A549 (cell line): ENCODE measurements at regions not wholly inside any gene's neighbourhood (a gene's known extent, or its start where the extent isn't known, plus 50 kb on each side); places are given as distances from the start of the nearest gene placed in this dataset.
"Not testable (repeated sequence)": the region's sequence is repeated elsewhere in the genome, so short reads cannot be mapped to it uniquely, and the experiment has no call there.

Experiments used
- ATAC-seq, 2 experiments: fragments of 200-7000 bp in 1 of 2; fragments of >200 bp in 1 of 2; cut with Nextera tagmentation in 1 of 2; cut with Tn5 transposase in 1 of 2; 3 replicates each; pipeline versions ENCODE4 v1.8.0 to v1.9.1; 2018 to 2020; ENCODE audit warnings: mild to moderate bottlenecking in 1 of 2, moderate library complexity in 1 of 2
- CTCF ChIA-PET: fragments of 300-600 bp; sonication (Branson Sonifier 250); formaldehyde crosslinking; extraction: SDS; loops from one replicate; lab custom pipeline; 2021; ENCODE audit warnings: antibody characterized with exemption, inconsistent platforms; lab: Yijun Ruan, JAX
- POLR2A ChIA-PET: fragments of 350-600 bp; formaldehyde crosslinking; extraction: SDS; loops from one replicate; lab custom pipeline; 2021; ENCODE audit warnings: antibody characterized with exemption, inconsistent platforms; lab: Yijun Ruan, JAX
- DNase-seq, 2 experiments: peaks; one replicate each; pipeline versions ENCODE4 v3.0.0 to v3.0.0-alpha.2; 2011 to 2016; ENCODE audit warnings: low read depth in 1 of 2, low spot score in 1 of 2
- FAIRE-seq: peaks from 2 replicates; lab custom pipeline; 2011; peaks lifted over from hg19 to GRCh38; lab: Jason Lieb, UNC
- H3K27ac ChIP-seq, 2 experiments: fragments of >200 bp; sonication (Bioruptor Twin); formaldehyde crosslinking; 3 replicates each; pipeline ENCODE4 v1.5.1; 2016 to 2017
- H3K4me1 ChIP-seq: fragments of >200 bp; sonication (Bioruptor Twin); formaldehyde crosslinking; 3 replicates; pipeline ENCODE4 v1.6.1; 2016
- H3K4me2 ChIP-seq: fragments of >200 bp; sonication (Bioruptor Twin); formaldehyde crosslinking; 3 replicates; pipeline ENCODE4 v1.6.1; 2016
- H3K4me3 ChIP-seq: fragments of >200 bp; sonication (Bioruptor Twin); formaldehyde crosslinking; 3 replicates; pipeline ENCODE4 v1.5.1; 2016
- H3K9me3 ChIP-seq: fragments of >200 bp; sonication (Bioruptor Twin); formaldehyde crosslinking; 3 replicates; pipeline ENCODE4 v1.6.1; 2016
- CEBPB ChIP-seq, 2 experiments: fragments of >200 bp in 1 of 2; sonication (Bioruptor Twin) in 1 of 2; formaldehyde crosslinking in 1 of 2; IDR thresholded peaks; 2 replicates each; pipeline ENCODE4 v1.6.1; 2012 to 2016
- FOSB ChIP-seq: fragments of 250-450 bp; sonication (Bioruptor Pico); IDR thresholded peaks from 2 replicates; pipeline ENCODE4 v1.5.0; 2020; ENCODE audit warnings: mild to moderate bottlenecking, moderate library complexity
- HDAC2 ChIP-seq: fragments of 200-600 bp; sonication (generic); IDR thresholded peaks from 2 replicates; pipeline ENCODE4 v1.6.1; 2016
- HMGXB4 ChIP-seq: fragments of 250-450 bp; sonication (Bioruptor Pico); IDR thresholded peaks from 2 replicates; pipeline ENCODE4 v1.5.0; 2021; ENCODE audit warnings: mild to moderate bottlenecking, moderate library complexity, borderline replicate concordance
- HOXA7 ChIP-seq: fragments of 250-450 bp; sonication (Bioruptor Pico); IDR thresholded peaks from 2 replicates; pipeline ENCODE4 v1.5.0; 2020; ENCODE audit warnings: mild to moderate bottlenecking, moderate library complexity
- JUNB ChIP-seq: fragments of >200 bp; sonication (Bioruptor Twin); formaldehyde crosslinking; IDR thresholded peaks from 2 replicates; pipeline ENCODE4 v1.6.1; 2016
- KDM5A ChIP-seq: fragments of 200-600 bp; sonication (generic); IDR thresholded peaks from 2 replicates; pipeline ENCODE4 v1.6.1; 2016; ENCODE audit warnings: antibody characterized with exemption, mild to moderate bottlenecking
- MAFK ChIP-seq: fragments of 450-650 bp; IDR thresholded peaks from 2 replicates; pipeline ENCODE4 v1.6.1; 2014; ENCODE audit not compliant: partially characterized antibody
- RARB ChIP-seq: fragments of 250-450 bp; sonication (Bioruptor Pico); IDR thresholded peaks from 2 replicates; pipeline ENCODE4 v1.8.0; 2021; ENCODE audit warnings: mild to moderate bottlenecking, moderate library complexity
- RCOR1 ChIP-seq: fragments of 150-350 bp; IDR thresholded peaks from 2 replicates; pipeline ENCODE4 v1.6.1; 2014; ENCODE audit warnings: antibody characterized with exemption, low read length, low read depth
- SMC3 ChIP-seq: fragments of >200 bp; sonication (Bioruptor Twin); formaldehyde crosslinking; IDR thresholded peaks from 3 replicates; pipeline ENCODE4 v1.6.1; 2018; ENCODE audit warnings: inconsistent platforms
- TP53 ChIP-seq: fragments of 250-450 bp; sonication (Bioruptor Pico); IDR thresholded peaks from 2 replicates; pipeline ENCODE4 v1.5.0; 2021; ENCODE audit warnings: mild to moderate bottlenecking, moderate library complexity
- ZC3H11A ChIP-seq: fragments of 450-650 bp; IDR thresholded peaks from 2 replicates; pipeline ENCODE4 v1.6.1; 2014; ENCODE audit warnings: antibody characterized with exemption, mild to moderate bottlenecking
- ZNF302 ChIP-seq: fragments of 250-450 bp; sonication (Bioruptor Pico); IDR thresholded peaks from 2 replicates; pipeline ENCODE4 v1.9.0; 2021; ENCODE audit warnings: inconsistent platforms, mild to moderate bottlenecking, moderate library complexity
- WGBS: methylation state at CpG from one replicate; pipeline ENCODE4 v1.1.6; 2017; ENCODE audit errors: missing lambda C conversion rate; 5-methylcytosine and 5-hydroxymethylcytosine counted together
- TF ChIP-seq, protein P1 (sequence below): IDR thresholded peaks from 2 replicates; pipeline ENCODE4 v1.6.1; 2012

DNA sequence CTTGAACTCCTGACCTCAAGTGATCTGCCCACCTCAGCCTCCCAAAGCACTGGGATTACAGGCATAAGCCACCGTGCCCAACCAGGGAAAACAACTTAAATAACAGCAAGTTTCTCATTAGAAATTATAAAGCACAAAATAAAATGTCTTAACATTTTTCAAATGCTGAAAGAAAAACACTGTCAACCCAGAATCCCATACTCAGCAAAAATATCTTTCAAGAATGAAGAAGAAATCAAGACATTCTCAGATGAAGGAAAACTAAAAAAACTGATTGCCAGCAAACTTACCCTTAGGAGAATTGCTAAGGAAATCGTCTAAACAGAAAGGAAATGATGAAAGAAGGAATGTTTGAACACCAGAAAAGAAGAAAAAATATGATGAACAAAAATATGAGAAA, 191.1 kb upstream of the NR5A2 start:
- H3K4me3 ChIP-seq = no peak overlapping the region
- H3K9me3 ChIP-seq = no peaks in the 10 kb centered on the region
- DNase-seq = no peak
- TF ChIP-seq HMGXB4 (CRISPR knock-in tag) (no peak), MAFK (peak; percentile 75)
- no peaks in the 10 kb centered on the region for H3K4me1 ChIP-seq
- POLR2A ChIA-PET = no interaction called here
- CTCF ChIA-PET = no interaction called here
- ATAC-seq = no peak
- H3K27ac ChIP-seq = no peak overlapping the region
- H3K4me2 ChIP-seq = no peak overlapping the region
- WGBS = 53% methylated on average over 2 of the region's 2 CpGs
- FAIRE-seq = no peak

DNA sequence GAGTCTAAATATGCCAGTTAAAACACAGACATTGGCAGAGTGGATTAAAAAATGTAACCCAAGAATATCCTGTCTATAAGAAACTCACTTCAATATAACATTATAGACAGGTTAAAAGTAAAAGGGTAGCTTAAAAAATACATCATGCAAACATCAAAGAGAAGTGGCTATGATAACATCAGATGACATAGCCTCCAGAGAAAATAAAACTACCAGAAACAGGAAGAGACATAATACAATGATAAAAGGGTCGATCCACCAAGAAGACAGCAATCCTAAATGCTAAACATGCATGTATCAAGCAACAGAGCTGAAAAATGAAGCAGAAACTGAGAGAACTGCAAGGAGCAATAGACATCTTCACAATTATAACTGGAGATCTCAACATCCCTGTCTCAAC, 190.2 kb upstream of the NR5A2 start:
- H3K4me1 ChIP-seq = no peaks in the 10 kb centered on the region
- ChIA-PET CTCF (no interaction called here), POLR2A (no interaction called here)
- WGBS = 38% methylated on average over 1 of the region's 1 CpG
- DNase-seq (no peak), ATAC-seq (no peak)
- no peaks in the 10 kb centered on the region for H3K9me3 ChIP-seq
- H3K4me3 ChIP-seq = no peak overlapping the region
- no peak overlapping the region for H3K27ac ChIP-seq
- TF ChIP-seq RCOR1 = no peak
- no peak for TF ChIP-seq HDAC2
- TF ChIP-seq, all 56 proteins: peak for 0
- FAIRE-seq = peak; percentile 23
- no peak overlapping the region for H3K4me2 ChIP-seq

DNA sequence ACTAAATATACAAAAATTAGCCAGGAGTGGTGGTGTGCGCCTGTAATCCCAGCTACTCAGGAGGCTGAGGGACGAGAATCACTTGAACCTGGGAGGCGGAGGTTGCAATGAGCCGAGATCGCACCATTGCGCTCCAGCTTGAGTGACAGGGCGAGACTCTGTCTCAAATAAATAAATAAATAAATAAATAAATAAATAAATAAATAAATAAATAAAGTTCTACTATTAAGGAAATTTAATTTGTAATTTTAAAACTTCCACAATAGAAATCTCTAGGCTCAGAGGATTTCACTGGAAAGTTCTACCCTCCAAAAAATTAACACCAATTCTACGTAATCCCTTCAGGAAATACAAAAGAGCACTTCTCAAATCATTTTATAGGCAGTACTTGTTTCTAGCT, 187.9 kb upstream of the NR5A2 start:
- H3K27ac ChIP-seq, ATAC-seq, POLR2A ChIA-PET, DNase-seq, H3K4me3 ChIP-seq, H3K4me2 ChIP-seq, FAIRE-seq, H3K9me3 ChIP-seq: not testable (repeated sequence)
- peak; percentile 90 for TF ChIP-seq ZC3H11A
- WGBS = 97% methylated on average over 8 of the region's 8 CpGs
- CTCF ChIA-PET = interaction anchor here (0.7 kb wide), 1 partner anchor 140 kb away, joined by 4 read pairs; no protein-coding TSS in a partner anchor
- peaks cover 12% of the 10 kb centered on the region; the same call in 2 of the 3 replicates for H3K4me1 ChIP-seq

GRCh38 chr1:199843096-199843495, 184.4 kb upstream of the NR5A2 start:
- H3K9me3 ChIP-seq, FAIRE-seq, DNase-seq, H3K4me3 ChIP-seq, H3K4me2 ChIP-seq, POLR2A ChIA-PET, ATAC-seq: not testable (repeated sequence)
- CTCF ChIA-PET = interaction anchor here (1.1 kb wide), 1 partner anchor 13 kb away, joined by 3 read pairs; no protein-coding TSS in a partner anchor
- Histone ChIP-seq H3K27ac (peak overlapping the region in 1 of 2 experiments; percentile 43; a peak in 3 of 6 replicates), H3K4me1 (peaks cover 16% of the 10 kb centered on the region; the same call in 2 of the 3 replicates)
- WGBS = 97% methylated on average over 2 of the region's 2 CpGs

GRCh38 chr1:199843861-199844260, 183.6 kb upstream of the NR5A2 start:
- peak overlapping the region in 1 of 2 experiments; percentile 43; a peak in 2 of 6 replicates for H3K27ac ChIP-seq
- H3K9me3 ChIP-seq = no peaks in the 10 kb centered on the region
- H3K4me2 ChIP-seq = peak overlapping the region; percentile 39
- TF ChIP-seq KDM5A = no peak
- TF ChIP-seq FOSB (CRISPR knock-in tag) = no peak
- TF ChIP-seq ZNF302 (CRISPR knock-in tag) = no peak
- TF ChIP-seq RCOR1 = no peak
- no peak for TF ChIP-seq JUNB
- TF ChIP-seq, protein P1, sequence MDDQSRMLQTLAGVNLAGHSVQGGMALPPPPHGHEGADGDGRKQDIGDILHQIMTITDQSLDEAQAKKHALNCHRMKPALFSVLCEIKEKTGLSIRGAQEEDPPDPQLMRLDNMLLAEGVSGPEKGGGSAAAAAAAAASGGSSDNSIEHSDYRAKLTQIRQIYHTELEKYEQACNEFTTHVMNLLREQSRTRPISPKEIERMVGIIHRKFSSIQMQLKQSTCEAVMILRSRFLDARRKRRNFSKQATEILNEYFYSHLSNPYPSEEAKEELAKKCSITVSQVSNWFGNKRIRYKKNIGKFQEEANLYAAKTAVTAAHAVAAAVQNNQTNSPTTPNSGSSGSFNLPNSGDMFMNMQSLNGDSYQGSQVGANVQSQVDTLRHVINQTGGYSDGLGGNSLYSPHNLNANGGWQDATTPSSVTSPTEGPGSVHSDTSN = no peak
- TF ChIP-seq TP53 (CRISPR knock-in tag) = no peak
- no peak for TF ChIP-seq RARB (CRISPR knock-in tag)
- TF ChIP-seq CEBPB (IDR thresholded peaks at IDR 0.05) = no peak
- no peak for TF ChIP-seq HOXA7
- no peak for TF ChIP-seq SMC3
- DNase-seq = peak in 1 of 2 experiments; percentile 19
- ATAC-seq = peak in 1 of 2 experiments; percentile 53; a peak in 2 of 6 replicates
- peak; percentile 39 for FAIRE-seq
- WGBS = 2% methylated on average over 2 of the region's 2 CpGs
- CTCF ChIA-PET = interaction anchor here (1.1 kb wide), 1 partner anchor 14 kb away, joined by 3 read pairs; no protein-coding TSS in a partner anchor
- POLR2A ChIA-PET = no interaction called here
- H3K4me1 ChIP-seq = peaks cover 16% of the 10 kb centered on the region; the same call in 2 of the 3 replicates
- H3K4me3 ChIP-seq = no peak overlapping the region
